Stimulated activated CD4-positive, alpha-beta T cell treated with anti-CD3 and anti-CD28 coated beads, Interleukin-1b, Interleukin-23, amount 100 ng/mL, for 24 hours (primary cell): ENCODE measurements at regions not wholly inside any gene's neighbourhood (a gene's known extent, or its start where the extent isn't known, plus 50 kb on each side); places are given as distances from the start of the nearest gene placed in this dataset.
"Not testable (repeated sequence)": the region's sequence is repeated elsewhere in the genome, so short reads cannot be mapped to it uniquely, and the experiment has no call there.

ENCODE experiments used
- DNase-seq, 4 experiments: peaks; one replicate each; pipeline ENCODE4 v3.0.0-alpha.2; 2020; ENCODE audit warnings: low read depth in 4 of 4, low spot score in 1 of 4

GRCh38 chr5:175347931-175348330 is 96.1 kb downstream of the DRD1 start:
- no peak for DNase-seq

GRCh38 chr5:175347027-175347426 is 97.0 kb downstream of the DRD1 start:
- DNase-seq: no peak

- DNase-seq: no peak
Measured at GRCh38 chr5:175344331-175345195, 99.4 kb downstream of the DRD1 start.

- no peak for DNase-seq
Measured at GRCh38 chr5:175343308-175343707, 100.7 kb downstream of the DRD1 start.

- no peak for DNase-seq
Measured at GRCh38 chr5:175340180-175340579, 103.8 kb downstream of the DRD1 start.

- no peak for DNase-seq
Measured at GRCh38 chr5:175337680-175338079, 106.3 kb downstream of the DRD1 start.

GRCh38 chr5:175336781-175337180 is 107.2 kb downstream of the DRD1 start:
- DNase-seq: no peak

- DNase-seq: no peak
Measured at GRCh38 chr5:175335691-175336090, 108.3 kb downstream of the DRD1 start.

- DNase-seq: not testable (repeated sequence)
Measured at GRCh38 chr5:175331173-175332036, 112.6 kb downstream of the DRD1 start.

- no peak for DNase-seq
Measured at GRCh38 chr5:175329976-175330375, 114.0 kb downstream of the DRD1 start.

GRCh38 chr5:175328687-175329086 is 115.3 kb downstream of the DRD1 start:
- no peak for DNase-seq

GRCh38 chr5:175328176-175328575 is 115.8 kb downstream of the DRD1 start:
- no peak for DNase-seq

- no peak for DNase-seq
Measured at GRCh38 chr5:175325681-175326080, 118.3 kb downstream of the DRD1 start.

- DNase-seq: peak in 1 of 4 experiments; percentile 2
Measured at GRCh38 chr5:175321927-175322532, 122.0 kb downstream of the DRD1 start.

- no peak for DNase-seq
Measured at GRCh38 chr5:175319199-175319598, 124.8 kb downstream of the DRD1 start.

- DNase-seq: no peak
Measured at GRCh38 chr5:175317872-175318271, 126.1 kb downstream of the DRD1 start.

- no peak for DNase-seq
Measured at GRCh38 chr5:175309218-175309810, 134.7 kb downstream of the DRD1 start.

- DNase-seq: no peak
Measured at GRCh38 chr5:175308701-175309100, 135.3 kb downstream of the DRD1 start.

GRCh38 chr5:175306381-175306780 is 137.6 kb downstream of the DRD1 start:
- DNase-seq: no peak

- no peak for DNase-seq
Measured at GRCh38 chr5:175305251-175305650, 138.7 kb downstream of the DRD1 start.

- no peak for DNase-seq
Measured at GRCh38 chr5:175290379-175290778, 153.6 kb downstream of the DRD1 start.
